T-helper 17 cell (primary cell): ENCODE measurements at regions not wholly inside any gene's neighbourhood (a gene's known extent, or its start where the extent isn't known, plus 50 kb on each side); places are given as distances from the start of the nearest gene placed in this dataset.
"Not testable (repeated sequence)": the region's sequence is repeated elsewhere in the genome, so short reads cannot be mapped to it uniquely, and the experiment has no call there.

Source experiments
- ATAC-seq: fragments of 150-1000 bp; cut with Tn5 transposase; 2 replicates; pipeline ENCODE4 v1.10.0; 2021; ENCODE audit warnings: mild to moderate bottlenecking, moderate library complexity
- DNase-seq, 3 donors: peaks; one replicate each; pipeline versions ENCODE4 v3.0.0 to v3.0.0-alpha.2; 2020 to 2021
- H3K9me3 ChIP-seq: one replicate; pipeline ENCODE4 v1.7.0; 2013; ENCODE audit warnings: low read length, mild to moderate bottlenecking; ENCODE audit not compliant: control insufficient read depth, poor library complexity, severe bottlenecking
- H3K27ac Mint-ChIP-seq: one replicate; pipeline ENCODE4 v1.8.0; 2022; ENCODE audit warnings: mild to moderate bottlenecking, moderate library complexity, mixed read lengths
- H3K27me3 Mint-ChIP-seq: one replicate; pipeline ENCODE4 v1.8.0; 2022; ENCODE audit warnings: mixed read lengths
- H3K36me3 Mint-ChIP-seq: one replicate; pipeline ENCODE4 v1.8.0; 2022; ENCODE audit warnings: low read depth, mixed read lengths
- H3K4me1 Mint-ChIP-seq: one replicate; pipeline ENCODE4 v1.8.0; 2022; ENCODE audit warnings: mild to moderate bottlenecking, mixed read lengths
- H3K4me3 Mint-ChIP-seq: one replicate; pipeline ENCODE4 v1.8.0; 2022; ENCODE audit warnings: mild to moderate bottlenecking, moderate library complexity, mixed read lengths

DNA sequence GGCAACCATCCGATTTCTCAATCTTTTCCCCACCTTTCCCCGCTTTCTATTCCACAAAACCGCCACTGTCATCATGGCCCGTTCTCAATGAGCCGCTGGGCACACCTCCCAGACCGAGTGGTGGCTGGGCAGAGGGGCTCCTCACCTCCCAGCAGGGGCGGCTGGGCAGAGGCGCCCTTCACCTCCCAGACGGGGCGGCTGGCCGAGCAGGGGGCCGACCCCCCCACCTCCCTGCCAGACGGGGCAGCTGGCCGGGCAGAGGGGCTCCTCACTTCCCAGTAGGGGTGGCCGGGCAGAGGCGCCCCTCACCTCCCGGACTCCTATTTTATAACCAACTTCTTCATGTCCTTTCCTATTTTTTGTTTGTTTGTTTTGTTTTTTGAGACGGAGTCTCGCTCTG lies 1096.5 kb downstream of the ZPLD1 start:
- not testable (repeated sequence) for H3K27ac Mint-ChIP-seq, H3K4me3 Mint-ChIP-seq, DNase-seq, H3K36me3 Mint-ChIP-seq, H3K27me3 Mint-ChIP-seq, H3K4me1 Mint-ChIP-seq, ATAC-seq, H3K9me3 ChIP-seq

DNA sequence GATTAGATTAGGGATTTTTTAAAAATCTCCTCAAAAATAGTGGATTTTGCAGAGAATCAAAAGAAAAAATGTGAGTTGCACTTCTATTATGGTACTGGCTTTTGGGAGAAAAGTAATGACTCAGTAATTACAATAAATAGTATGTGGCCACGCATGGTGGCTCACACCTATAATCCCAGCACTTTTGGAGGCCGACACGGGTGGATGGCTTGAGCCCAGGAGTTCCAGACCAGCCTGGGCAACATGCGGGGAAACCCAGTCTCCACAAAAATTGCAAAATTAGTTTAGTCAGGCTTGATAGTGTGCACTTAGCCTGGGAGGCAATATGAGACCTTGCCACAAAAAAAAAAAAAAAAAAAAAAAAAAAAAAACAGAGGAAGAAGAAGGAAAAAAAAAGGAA lies 1098.2 kb downstream of the ZPLD1 start:
- no peaks in the 10 kb centered on the region for H3K9me3 ChIP-seq
- no peak overlapping the region for H3K4me3 Mint-ChIP-seq
- DNase-seq (no peak), ATAC-seq (no peak)
- H3K36me3 Mint-ChIP-seq: no peaks in the 10 kb centered on the region
- no peak overlapping the region for H3K27ac Mint-ChIP-seq
- no peaks in the 10 kb centered on the region for H3K27me3 Mint-ChIP-seq
- H3K4me1 Mint-ChIP-seq: no peaks in the 10 kb centered on the region

- Mint-ChIP-seq H3K27ac (no peak overlapping the region), H3K4me1 (no peaks in the 10 kb centered on the region), H3K36me3 (no peaks in the 10 kb centered on the region), H3K27me3 (no peaks in the 10 kb centered on the region), H3K4me3 (no peak overlapping the region)
- no peak for ATAC-seq
- peaks cover 2% of the 10 kb centered on the region for H3K9me3 ChIP-seq
- no peak for DNase-seq
These were observed 1119.6 kb downstream of the ZPLD1 start for GRCh38 chr3:103554451-103554850.

DNA sequence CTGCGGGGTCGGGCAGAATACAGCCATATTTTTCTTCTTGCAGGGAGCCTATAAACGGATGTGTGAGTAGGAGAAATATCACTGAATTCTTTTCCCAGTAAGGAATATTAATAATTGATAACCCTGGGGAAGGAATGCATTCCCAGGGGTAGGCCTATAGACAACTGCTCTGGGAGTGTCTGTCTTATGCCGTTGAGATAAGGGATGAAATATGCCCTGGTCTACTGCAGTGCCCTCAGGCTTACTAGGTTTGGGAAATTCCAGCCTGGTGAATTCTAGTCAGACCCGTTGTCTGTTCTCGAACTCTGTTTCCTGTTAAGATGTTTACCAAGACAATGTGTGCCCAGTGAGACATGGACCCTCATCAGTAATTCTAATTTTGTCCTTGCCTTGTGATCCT lies 1129.3 kb downstream of the ZPLD1 start:
- ATAC-seq, DNase-seq: not testable (repeated sequence)

DNA sequence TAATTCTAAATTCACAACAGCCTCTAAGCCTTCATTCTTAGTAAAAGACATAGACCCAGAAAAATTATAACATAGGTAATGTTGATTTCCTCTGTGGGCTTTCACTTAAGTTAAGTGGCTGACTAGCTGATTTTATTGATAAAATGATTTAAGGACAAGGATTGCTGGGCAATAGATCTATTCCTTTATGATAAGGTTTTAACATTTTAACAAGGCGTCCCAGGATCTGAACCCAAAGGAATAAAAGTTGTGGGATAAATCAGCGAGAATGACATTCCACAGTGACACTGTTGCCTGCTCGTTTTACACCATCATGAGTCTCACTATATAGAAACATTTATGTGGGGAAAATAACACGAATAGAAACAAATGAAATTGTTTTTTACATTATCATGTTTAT lies 1151.0 kb downstream of the ZPLD1 start:
- no peak for ATAC-seq
- Mint-ChIP-seq H3K27ac (no peak overlapping the region), H3K36me3 (no peaks in the 10 kb centered on the region), H3K4me3 (no peak overlapping the region), H3K4me1 (no peaks in the 10 kb centered on the region), H3K27me3 (no peaks in the 10 kb centered on the region)
- DNase-seq: no peak
- H3K9me3 ChIP-seq: no peaks in the 10 kb centered on the region

More for the DNA sequence above, 1129.3 kb downstream of the ZPLD1 start:
- H3K4me1 Mint-ChIP-seq, H3K27me3 Mint-ChIP-seq, H3K4me3 Mint-ChIP-seq, H3K36me3 Mint-ChIP-seq, H3K27ac Mint-ChIP-seq, H3K9me3 ChIP-seq: not testable (repeated sequence)

- no peak for ATAC-seq
- Mint-ChIP-seq H3K27ac (no peak overlapping the region), H3K4me1 (no peaks in the 10 kb centered on the region), H3K27me3 (no peaks in the 10 kb centered on the region), H3K4me3 (no peak overlapping the region), H3K36me3 (no peaks in the 10 kb centered on the region)
- no peak for DNase-seq
- no peaks in the 10 kb centered on the region for H3K9me3 ChIP-seq
These were observed 1155.0 kb downstream of the ZPLD1 start for GRCh38 chr3:103589770-103590169.

DNA sequence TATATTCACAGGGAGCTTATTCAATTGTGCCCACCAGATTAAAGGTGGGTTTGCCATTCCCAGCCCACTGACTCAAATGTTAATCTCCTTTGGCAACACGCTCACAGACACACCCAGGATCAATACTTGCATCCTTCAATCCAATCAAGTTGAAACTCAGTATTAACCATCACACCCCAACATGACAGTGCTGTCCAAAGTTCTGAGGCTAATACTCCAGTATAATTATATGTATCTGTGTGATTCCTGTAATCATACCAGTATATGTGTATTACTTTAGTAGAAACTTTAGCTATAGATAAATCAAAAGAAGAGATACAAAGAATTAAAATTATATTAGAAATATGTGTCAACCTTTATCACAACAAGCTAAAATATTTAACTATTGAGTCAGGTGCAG lies 1166.0 kb downstream of the ZPLD1 start:
- DNase-seq (no peak), ATAC-seq (no peak)
- H3K4me1 Mint-ChIP-seq: no peaks in the 10 kb centered on the region
- no peak overlapping the region for H3K27ac Mint-ChIP-seq
- no peaks in the 10 kb centered on the region for H3K9me3 ChIP-seq
- H3K36me3 Mint-ChIP-seq: no peaks in the 10 kb centered on the region
- no peak overlapping the region for H3K4me3 Mint-ChIP-seq
- no peaks in the 10 kb centered on the region for H3K27me3 Mint-ChIP-seq

DNA sequence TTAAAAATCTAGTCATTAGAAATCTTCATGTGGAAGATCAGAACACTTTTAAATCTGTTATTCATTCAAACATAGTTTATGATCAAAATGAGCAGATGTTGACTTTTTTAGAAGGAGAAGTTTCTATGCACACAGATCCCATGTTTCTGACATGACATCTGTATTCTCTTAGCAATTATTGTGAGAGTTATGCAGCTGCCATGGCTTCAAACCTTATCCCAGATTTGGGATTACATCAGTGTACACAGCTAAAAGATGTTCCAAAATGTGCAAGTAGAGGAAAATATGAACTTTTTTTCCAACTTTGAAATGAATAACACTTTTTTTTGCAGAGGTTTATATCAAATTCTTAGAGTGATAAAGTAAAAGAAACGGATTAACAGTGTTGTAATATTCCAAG lies 1166.9 kb downstream of the ZPLD1 start:
- Mint-ChIP-seq H3K4me1 (no peaks in the 10 kb centered on the region), H3K4me3 (no peak overlapping the region), H3K27ac (no peak overlapping the region), H3K27me3 (no peaks in the 10 kb centered on the region), H3K36me3 (no peaks in the 10 kb centered on the region)
- no peaks in the 10 kb centered on the region for H3K9me3 ChIP-seq
- no peak for ATAC-seq
- no peak for DNase-seq

GRCh38 chr3:103609472-103609871 lies 1174.7 kb downstream of the ZPLD1 start:
- H3K4me3 Mint-ChIP-seq: no peak overlapping the region
- no peaks in the 10 kb centered on the region for H3K4me1 Mint-ChIP-seq
- H3K36me3 Mint-ChIP-seq: no peaks in the 10 kb centered on the region
- H3K27me3 Mint-ChIP-seq: no peaks in the 10 kb centered on the region
- DNase-seq: no peak
- ATAC-seq: no peak
- H3K9me3 ChIP-seq: no peaks in the 10 kb centered on the region
- no peak overlapping the region for H3K27ac Mint-ChIP-seq

DNA sequence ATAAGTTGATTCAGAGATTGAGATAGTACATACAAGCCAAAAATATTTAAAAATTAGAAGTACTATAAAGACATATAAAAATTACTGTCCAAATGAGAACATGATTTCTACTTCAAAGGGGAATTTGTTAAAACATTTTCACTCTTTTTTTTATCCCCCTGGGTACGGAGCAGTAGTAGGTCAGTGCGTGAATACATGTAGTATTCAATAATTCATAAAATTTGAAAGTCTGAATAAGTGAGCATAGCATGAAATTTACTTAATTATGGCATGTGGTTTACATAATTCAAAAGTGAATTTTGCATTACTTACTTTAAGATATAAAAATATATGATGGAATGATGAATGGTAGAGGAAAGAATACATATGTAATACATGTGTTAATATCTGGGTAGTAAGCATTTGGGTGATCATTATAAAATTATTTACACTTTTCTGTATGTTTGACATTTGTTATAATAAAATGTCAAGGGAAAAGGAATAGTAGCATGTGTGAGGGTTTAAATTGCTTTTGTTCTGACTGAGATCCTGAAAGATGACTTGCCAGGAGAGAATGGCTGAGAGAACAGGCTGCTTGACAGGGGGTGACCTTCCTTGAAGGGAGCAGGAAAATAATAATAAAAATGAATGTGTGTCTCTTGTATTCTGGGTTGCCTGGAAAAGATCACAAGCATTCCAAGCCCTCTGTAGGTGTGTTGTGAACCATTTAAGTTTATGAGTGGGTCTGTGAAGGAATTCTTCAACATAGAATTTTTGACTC lies 1178.8 kb downstream of the ZPLD1 start:
- Mint-ChIP-seq H3K4me1 (no peaks in the 10 kb centered on the region), H3K36me3 (no peaks in the 10 kb centered on the region), H3K4me3 (no peak overlapping the region), H3K27me3 (no peaks in the 10 kb centered on the region), H3K27ac (no peak overlapping the region)
- no peaks in the 10 kb centered on the region for H3K9me3 ChIP-seq
- DNase-seq: no peak
- no peak for ATAC-seq

DNA sequence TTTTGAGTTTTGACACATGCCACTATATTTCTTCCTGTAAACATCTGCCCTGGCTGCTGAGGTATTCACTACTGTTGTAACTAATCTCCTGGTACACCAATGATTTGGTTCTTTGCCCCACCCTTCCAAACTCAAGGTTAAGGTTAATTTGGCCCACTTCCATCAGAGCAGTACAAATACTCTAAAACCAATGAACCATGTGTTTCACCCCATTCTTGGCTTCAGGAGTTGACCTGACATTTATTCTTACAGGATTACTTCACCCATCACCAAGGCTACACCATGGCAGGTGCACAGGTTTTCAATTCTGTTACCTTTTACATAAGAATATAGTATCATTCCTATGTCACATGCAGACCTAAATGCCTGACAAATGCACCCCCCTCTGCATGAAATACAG lies 1179.9 kb downstream of the ZPLD1 start:
- Mint-ChIP-seq H3K27me3 (no peaks in the 10 kb centered on the region), H3K36me3 (no peaks in the 10 kb centered on the region), H3K27ac (no peak overlapping the region), H3K4me3 (no peak overlapping the region), H3K4me1 (no peaks in the 10 kb centered on the region)
- H3K9me3 ChIP-seq: no peaks in the 10 kb centered on the region
- ATAC-seq: no peak
- DNase-seq: no peak

GRCh38 chr3:103617961-103618360 lies 1183.1 kb downstream of the ZPLD1 start:
- DNase-seq (no peak), ATAC-seq (no peak)
- no peaks in the 10 kb centered on the region for H3K9me3 ChIP-seq
- Mint-ChIP-seq H3K4me1 (no peaks in the 10 kb centered on the region), H3K4me3 (no peak overlapping the region), H3K27me3 (no peaks in the 10 kb centered on the region), H3K36me3 (no peaks in the 10 kb centered on the region), H3K27ac (no peak overlapping the region)

DNA sequence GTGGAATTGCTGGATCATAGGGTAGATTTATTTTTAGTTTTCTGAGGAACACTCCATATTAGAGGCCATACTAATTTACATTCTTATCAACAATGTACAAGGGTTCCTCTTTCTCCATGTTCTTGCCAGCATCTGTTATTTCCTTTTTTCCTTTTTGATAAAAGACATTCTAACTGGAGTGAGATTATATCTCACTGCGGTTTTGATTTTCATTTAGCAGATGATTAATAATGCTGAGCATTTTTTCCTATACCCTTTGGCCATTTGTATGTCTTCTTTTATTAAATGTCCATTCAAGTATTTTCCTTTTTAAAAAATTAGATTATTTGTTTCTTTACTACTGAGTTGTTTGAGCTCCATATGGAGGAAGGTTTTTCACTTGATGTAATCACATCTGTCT lies 1189.5 kb downstream of the ZPLD1 start:
- no peak overlapping the region for H3K4me3 Mint-ChIP-seq
- no peaks in the 10 kb centered on the region for H3K4me1 Mint-ChIP-seq
- no peaks in the 10 kb centered on the region for H3K36me3 Mint-ChIP-seq
- H3K27me3 Mint-ChIP-seq: no peaks in the 10 kb centered on the region
- no peak overlapping the region for H3K27ac Mint-ChIP-seq
- ATAC-seq (no peak), DNase-seq (no peak)
- H3K9me3 ChIP-seq: no peaks in the 10 kb centered on the region

GRCh38 chr3:103629391-103629790 lies 1194.6 kb downstream of the ZPLD1 start:
- no peak for DNase-seq
- H3K36me3 Mint-ChIP-seq: no peaks in the 10 kb centered on the region
- no peaks in the 10 kb centered on the region for H3K27me3 Mint-ChIP-seq
- no peak overlapping the region for H3K27ac Mint-ChIP-seq
- H3K4me3 Mint-ChIP-seq: no peak overlapping the region
- H3K4me1 Mint-ChIP-seq: no peaks in the 10 kb centered on the region
- no peak for ATAC-seq
- peaks cover 3% of the 10 kb centered on the region for H3K9me3 ChIP-seq
